C4-2B (cell line): ENCODE measurements at regions not wholly inside any gene's neighbourhood (a gene's known extent, or its start where the extent isn't known, plus 50 kb on each side); places are given as distances from the start of the nearest gene placed in this dataset.

Experiments
- ZFX ChIP-seq: fragments of 450-650 bp; IDR thresholded peaks from 2 replicates; pipeline ENCODE4 v1.6.1; 2017
- TF ChIP-seq, protein P1 (sequence below): fragments of 450-650 bp; conservative IDR thresholded peaks from 2 replicates; pipeline ENCODE4 v1.5.1; 2017; ENCODE audit warnings: mild to moderate bottlenecking

DNA sequence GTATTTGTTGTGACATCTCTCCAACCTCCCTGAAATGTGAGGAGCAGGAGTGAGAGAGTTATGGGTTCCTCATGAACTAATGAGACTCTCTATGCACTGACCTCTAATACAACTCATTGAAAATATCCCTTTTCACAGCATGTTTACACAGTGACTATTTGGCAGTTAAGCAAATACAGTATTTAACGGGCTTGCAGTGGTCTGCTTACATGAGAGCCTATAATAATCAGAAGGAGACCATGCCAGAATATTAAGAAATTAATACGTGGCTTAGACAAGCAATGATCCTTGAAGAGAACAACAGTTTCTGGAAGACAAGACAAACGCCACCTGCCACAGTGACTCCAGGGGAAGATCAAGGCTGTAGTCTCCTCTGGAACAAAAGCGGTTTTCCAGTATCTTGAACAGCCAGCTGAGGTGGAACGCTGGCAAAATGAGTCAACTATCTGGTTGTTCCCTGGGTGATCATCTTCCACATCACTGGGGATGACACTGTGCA is 424.5 kb downstream of the DMAC1 start:
- TF ChIP-seq, protein P1, sequence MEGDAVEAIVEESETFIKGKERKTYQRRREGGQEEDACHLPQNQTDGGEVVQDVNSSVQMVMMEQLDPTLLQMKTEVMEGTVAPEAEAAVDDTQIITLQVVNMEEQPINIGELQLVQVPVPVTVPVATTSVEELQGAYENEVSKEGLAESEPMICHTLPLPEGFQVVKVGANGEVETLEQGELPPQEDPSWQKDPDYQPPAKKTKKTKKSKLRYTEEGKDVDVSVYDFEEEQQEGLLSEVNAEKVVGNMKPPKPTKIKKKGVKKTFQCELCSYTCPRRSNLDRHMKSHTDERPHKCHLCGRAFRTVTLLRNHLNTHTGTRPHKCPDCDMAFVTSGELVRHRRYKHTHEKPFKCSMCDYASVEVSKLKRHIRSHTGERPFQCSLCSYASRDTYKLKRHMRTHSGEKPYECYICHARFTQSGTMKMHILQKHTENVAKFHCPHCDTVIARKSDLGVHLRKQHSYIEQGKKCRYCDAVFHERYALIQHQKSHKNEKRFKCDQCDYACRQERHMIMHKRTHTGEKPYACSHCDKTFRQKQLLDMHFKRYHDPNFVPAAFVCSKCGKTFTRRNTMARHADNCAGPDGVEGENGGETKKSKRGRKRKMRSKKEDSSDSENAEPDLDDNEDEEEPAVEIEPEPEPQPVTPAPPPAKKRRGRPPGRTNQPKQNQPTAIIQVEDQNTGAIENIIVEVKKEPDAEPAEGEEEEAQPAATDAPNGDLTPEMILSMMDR = no peak
- no peak for TF ChIP-seq ZFX
